Adrenal gland (tissue), 5 donors: ENCODE measurements at regions not wholly inside any gene's neighbourhood (a gene's known extent, or its start where the extent isn't known, plus 50 kb on each side); places are given as distances from the start of the nearest gene placed in this dataset.

Experiments used
- POLR2A ChIP-seq, 2 donors: fragments of 450-650 bp; IDR thresholded peaks; one replicate each; pipeline ENCODE4 v1.6.1; 2017; ENCODE audit warnings: antibody characterized with exemption in 2 of 2, mild to moderate bottlenecking in 2 of 2, moderate library complexity in 1 of 2
- TF ChIP-seq, protein P1 (sequence below), 6 experiments: fragments of 450-650 bp in 4 of 6; fragments of 200-600 bp in 2 of 6; sonication (generic) in 1 of 6; IDR thresholded peaks; 1 replicate in 5 of 6; 2 replicates in 1 of 6; pipeline versions ENCODE4 v1.5.1 to v1.8.0; 2016 to 2021; ENCODE audit warnings: antibody characterized with exemption in 6 of 6, mild to moderate bottlenecking in 2 of 6, moderate library complexity in 1 of 6
- donor health status: DM: no; HTN: no; CAD: no.

DNA sequence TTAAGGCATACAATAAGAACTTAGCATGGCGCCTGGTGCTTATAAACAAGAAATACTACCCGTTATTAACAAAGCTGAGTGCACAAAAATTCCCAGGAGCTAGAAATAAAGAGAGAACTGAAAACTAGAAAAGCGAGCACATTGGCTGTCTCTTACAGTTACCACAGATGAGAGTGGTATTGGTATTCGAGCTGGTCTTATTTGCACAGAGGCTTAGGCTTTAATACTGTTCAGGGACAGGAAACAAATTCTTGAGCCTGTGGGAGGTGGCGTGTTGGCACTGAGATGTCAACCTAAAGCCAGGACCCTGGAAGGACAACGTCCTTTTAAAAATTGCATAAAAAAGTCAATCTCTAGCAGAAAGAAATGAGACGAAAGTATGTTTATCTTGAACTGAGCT, 67.3 kb upstream of the IGFBP2 start:
- TF ChIP-seq, protein P1, sequence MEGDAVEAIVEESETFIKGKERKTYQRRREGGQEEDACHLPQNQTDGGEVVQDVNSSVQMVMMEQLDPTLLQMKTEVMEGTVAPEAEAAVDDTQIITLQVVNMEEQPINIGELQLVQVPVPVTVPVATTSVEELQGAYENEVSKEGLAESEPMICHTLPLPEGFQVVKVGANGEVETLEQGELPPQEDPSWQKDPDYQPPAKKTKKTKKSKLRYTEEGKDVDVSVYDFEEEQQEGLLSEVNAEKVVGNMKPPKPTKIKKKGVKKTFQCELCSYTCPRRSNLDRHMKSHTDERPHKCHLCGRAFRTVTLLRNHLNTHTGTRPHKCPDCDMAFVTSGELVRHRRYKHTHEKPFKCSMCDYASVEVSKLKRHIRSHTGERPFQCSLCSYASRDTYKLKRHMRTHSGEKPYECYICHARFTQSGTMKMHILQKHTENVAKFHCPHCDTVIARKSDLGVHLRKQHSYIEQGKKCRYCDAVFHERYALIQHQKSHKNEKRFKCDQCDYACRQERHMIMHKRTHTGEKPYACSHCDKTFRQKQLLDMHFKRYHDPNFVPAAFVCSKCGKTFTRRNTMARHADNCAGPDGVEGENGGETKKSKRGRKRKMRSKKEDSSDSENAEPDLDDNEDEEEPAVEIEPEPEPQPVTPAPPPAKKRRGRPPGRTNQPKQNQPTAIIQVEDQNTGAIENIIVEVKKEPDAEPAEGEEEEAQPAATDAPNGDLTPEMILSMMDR (IDR thresholded peaks at IDR 0.05) = no peak
- no peak for TF ChIP-seq POLR2A (IDR thresholded peaks at IDR 0.05)
